ENCODE measurements at regions not wholly inside any gene's neighbourhood (a gene's known extent, or its start where the extent isn't known, plus 50 kb on each side); places are given as distances from the start of the nearest gene placed in this dataset.

- no peaks in the 10 kb centered on the region for H3K27me3 ChIP-seq (ENCODE audit: low read depth)
- no peak overlapping the region for H3K27ac ChIP-seq (replicated peaks)
- intact Hi-C loops (cut with micrococcal nuclease), result no loop called here
These were observed 132.3 kb downstream of the PFDN4 start for GRCh38 chr20:54340206-54340605.

DNA sequence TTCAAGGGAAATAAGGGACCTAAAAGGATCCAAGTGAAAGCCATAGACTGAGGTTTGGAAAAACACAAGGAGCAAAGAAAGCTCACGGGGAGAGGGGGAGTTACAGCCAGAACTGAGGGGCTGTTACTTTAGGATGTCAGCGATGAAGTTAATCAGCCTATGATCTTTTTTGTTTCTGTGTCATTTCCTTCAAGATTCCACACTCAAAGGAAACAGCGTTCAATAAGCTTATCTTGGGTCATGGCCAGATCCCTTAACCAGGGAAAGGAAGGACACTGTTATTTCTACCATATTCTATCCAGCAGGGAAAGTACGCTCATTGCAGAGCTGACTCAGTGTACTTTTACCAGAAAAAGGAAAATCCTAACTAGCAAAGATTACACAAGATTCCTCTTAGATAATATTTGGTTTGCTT is 132.8 kb downstream of the PFDN4 start:
- H3K9me3 ChIP-seq (replicated peaks), result peaks cover 24% of the 10 kb centered on the region
- H3K36me3 ChIP-seq, result no peaks in the 10 kb centered on the region
- H3K27ac ChIP-seq (replicated peaks), result no peak overlapping the region
- no peak for DNase-seq
- TF ChIP-seq, protein P1, sequence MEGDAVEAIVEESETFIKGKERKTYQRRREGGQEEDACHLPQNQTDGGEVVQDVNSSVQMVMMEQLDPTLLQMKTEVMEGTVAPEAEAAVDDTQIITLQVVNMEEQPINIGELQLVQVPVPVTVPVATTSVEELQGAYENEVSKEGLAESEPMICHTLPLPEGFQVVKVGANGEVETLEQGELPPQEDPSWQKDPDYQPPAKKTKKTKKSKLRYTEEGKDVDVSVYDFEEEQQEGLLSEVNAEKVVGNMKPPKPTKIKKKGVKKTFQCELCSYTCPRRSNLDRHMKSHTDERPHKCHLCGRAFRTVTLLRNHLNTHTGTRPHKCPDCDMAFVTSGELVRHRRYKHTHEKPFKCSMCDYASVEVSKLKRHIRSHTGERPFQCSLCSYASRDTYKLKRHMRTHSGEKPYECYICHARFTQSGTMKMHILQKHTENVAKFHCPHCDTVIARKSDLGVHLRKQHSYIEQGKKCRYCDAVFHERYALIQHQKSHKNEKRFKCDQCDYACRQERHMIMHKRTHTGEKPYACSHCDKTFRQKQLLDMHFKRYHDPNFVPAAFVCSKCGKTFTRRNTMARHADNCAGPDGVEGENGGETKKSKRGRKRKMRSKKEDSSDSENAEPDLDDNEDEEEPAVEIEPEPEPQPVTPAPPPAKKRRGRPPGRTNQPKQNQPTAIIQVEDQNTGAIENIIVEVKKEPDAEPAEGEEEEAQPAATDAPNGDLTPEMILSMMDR (IDR thresholded peaks at IDR 0.05; ENCODE audit: borderline replicate concordance), result no peak
- H3K4me3 ChIP-seq, result no peak overlapping the region
- intact Hi-C loops (cut with micrococcal nuclease), result no loop called here
- peaks cover 6% of the 10 kb centered on the region for H3K4me1 ChIP-seq
- no peaks in the 10 kb centered on the region for H3K27me3 ChIP-seq (ENCODE audit: low read depth)

More at GRCh38 chr20:54340206-54340605, 132.3 kb downstream of the PFDN4 start:
- H3K4me1 ChIP-seq, result peaks cover 6% of the 10 kb centered on the region
- no peak for DNase-seq
- TF ChIP-seq, protein P1 (IDR thresholded peaks at IDR 0.05; ENCODE audit: borderline replicate concordance), result no peak
- H3K4me3 ChIP-seq, result no peak overlapping the region
- H3K36me3 ChIP-seq, result no peaks in the 10 kb centered on the region
- H3K9me3 ChIP-seq (replicated peaks), result peaks cover 26% of the 10 kb centered on the region

DNA sequence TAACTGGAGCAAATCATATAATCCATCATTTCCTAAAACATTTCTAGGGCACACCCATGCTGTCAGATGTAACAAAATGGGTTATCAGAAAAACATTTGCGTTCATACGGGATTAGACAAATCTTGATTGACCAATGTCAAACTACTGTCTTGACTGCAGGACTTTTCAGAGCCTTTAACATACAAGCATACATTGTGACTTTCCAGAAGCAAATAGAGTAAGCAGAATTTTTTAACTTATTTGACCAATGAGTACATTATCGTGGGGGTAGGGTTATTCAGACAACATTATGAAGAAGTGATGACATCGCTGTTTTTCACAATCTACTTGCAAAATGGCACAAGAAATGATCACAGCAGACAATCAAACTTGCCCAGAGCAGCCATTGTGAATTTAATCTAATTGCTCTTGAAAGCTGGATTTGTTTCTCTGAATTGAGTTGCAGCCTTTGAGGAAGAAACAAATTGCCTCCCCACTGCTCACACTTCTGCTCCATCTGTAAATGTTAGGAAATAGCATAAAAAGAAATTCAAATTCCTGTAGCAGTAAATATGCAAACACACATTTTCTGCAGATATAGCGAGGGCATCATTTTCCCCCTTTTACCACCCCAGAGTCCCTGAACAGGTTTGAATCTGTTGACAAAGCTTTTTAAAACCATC is 133.0 kb upstream of the DOK5 start:
- Histone ChIP-seq H3K36me3 (no peaks in the 10 kb centered on the region), H3K9me3 (replicated peaks) (peaks cover 7% of the 10 kb centered on the region), H3K4me1 (peaks cover 6% of the 10 kb centered on the region), H3K27ac (replicated peaks) (no peak overlapping the region), H3K4me3 (no peak overlapping the region), H3K27me3 (ENCODE audit: low read depth) (no peaks in the 10 kb centered on the region)
- TF ChIP-seq, protein P1 (IDR thresholded peaks at IDR 0.05; ENCODE audit: borderline replicate concordance), result no peak
- intact Hi-C loops (cut with micrococcal nuclease), result no loop called here
- DNase-seq, result no peak

GRCh38 chr20:54343099-54343498 is 132.3 kb upstream of the DOK5 start:
- no peaks in the 10 kb centered on the region for H3K36me3 ChIP-seq
- no peaks in the 10 kb centered on the region for H3K27me3 ChIP-seq (ENCODE audit: low read depth)
- peaks cover under 1% of the 10 kb centered on the region for H3K9me3 ChIP-seq (replicated peaks)
- TF ChIP-seq, protein P1 (IDR thresholded peaks at IDR 0.05; ENCODE audit: borderline replicate concordance), result no peak
- peaks cover 6% of the 10 kb centered on the region for H3K4me1 ChIP-seq
- H3K4me3 ChIP-seq, result no peak overlapping the region
- no peak overlapping the region for H3K27ac ChIP-seq (replicated peaks)
- DNase-seq, result no peak
- intact Hi-C loops (cut with micrococcal nuclease), result no loop called here

- Histone ChIP-seq H3K4me1 (peaks cover 6% of the 10 kb centered on the region), H3K27me3 (ENCODE audit: low read depth) (no peaks in the 10 kb centered on the region), H3K36me3 (no peaks in the 10 kb centered on the region), H3K4me3 (no peak overlapping the region), H3K9me3 (replicated peaks) (no peaks in the 10 kb centered on the region), H3K27ac (replicated peaks) (no peak overlapping the region)
- DNase-seq, result no peak
- TF ChIP-seq, protein P1 (IDR thresholded peaks at IDR 0.05; ENCODE audit: borderline replicate concordance), result no peak
- intact Hi-C loops (cut with micrococcal nuclease), result no loop called here
These were observed 131.8 kb upstream of the DOK5 start for GRCh38 chr20:54343634-54344033.

All from left ventricle myocardium inferior (tissue), 1 donor.